ENCODE measurements at regions not wholly inside any gene's neighbourhood (a gene's known extent, or its start where the extent isn't known, plus 50 kb on each side); places are given as distances from the start of the nearest gene placed in this dataset.

DNA sequence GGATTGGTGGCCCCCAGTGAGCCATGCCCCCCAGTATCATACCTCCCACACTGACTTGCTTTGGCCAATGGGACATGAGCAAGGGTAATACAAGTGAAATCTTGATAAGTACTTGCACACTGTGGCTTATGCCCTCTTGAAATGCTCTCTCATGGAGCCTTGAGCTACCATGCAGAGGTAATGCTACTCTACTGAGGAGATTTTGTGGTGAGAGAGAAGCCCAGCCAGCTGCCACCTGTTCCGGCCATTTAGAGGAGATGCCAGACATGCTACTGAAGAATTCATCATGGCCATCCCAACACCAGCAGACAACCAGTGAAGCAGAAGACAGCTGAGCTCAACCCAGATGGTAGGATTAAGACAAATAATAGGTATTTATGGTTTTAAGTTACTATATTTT is 299.5 kb downstream of the MEF2C start:
- H3K36me3 ChIP-seq (ENCODE audit: control insufficient read depth, insufficient read depth, low read length) = no peaks in the 10 kb centered on the region
- no peak overlapping the region for H3K27ac ChIP-seq (ENCODE audit: insufficient read depth, low read length)
- H3K4me3 ChIP-seq (ENCODE audit: insufficient read depth, low read depth, low read length) = no peak overlapping the region
- ChIA-PET CTCF (no interaction called here), POLR2A (ENCODE audit: unreplicated experiment) (no interaction called here)
- H3K4me2 ChIP-seq (ENCODE audit: low read depth, low read length) = no peak overlapping the region
- BruUV-seq (replicated peaks) = no TSS peak
- H3K4ac ChIP-seq (ENCODE audit: low read depth, low read length) = no peak overlapping the region
- no peak overlapping the region for H4K5ac ChIP-seq (ENCODE audit: low read depth, low read length)
- no CpG with 5 or more reads among the region's 1 CpG for WGBS, 2 experiments (ENCODE audit: extremely low coverage in 2 of 2, insufficient read length in 1 of 2)
- H3K79me1 ChIP-seq (ENCODE audit: low read depth in 1 of 2, low read length in 2 of 2) = no peaks in the 10 kb centered on the region
- H4K8ac ChIP-seq (ENCODE audit: low read depth in 2 of 2, low read length in 2 of 2) = no peak overlapping the region
- H2AFZ ChIP-seq (replicated peaks; ENCODE audit: low read length, poor library complexity) = no peak overlapping the region
- DNase-seq (no peak), ATAC-seq (ENCODE audit: low read depth) (no peak)
- in situ Hi-C loops (cut with MboI; ENCODE audit: low sequenced_read_pairs) (no loop called here), intact Hi-C loops (cut with micrococcal nuclease) (no loop called here), dilution Hi-C loops (cut with HindIII; ENCODE audit: low sequenced_read_pairs, unreplicated experiment) (no loop called here)
- no peak overlapping the region for H2BK15ac ChIP-seq (ENCODE audit: low read depth, low read length)
- no peak overlapping the region for H4K91ac ChIP-seq (ENCODE audit: insufficient read depth, low read depth, low read length)
- H3K14ac ChIP-seq (replicated peaks; ENCODE audit: low read depth, low read length) = no peak overlapping the region
- no peaks in the 10 kb centered on the region for H3K9me1 ChIP-seq (ENCODE audit: insufficient read depth, low read length)
- no peak overlapping the region for H2BK5ac ChIP-seq (ENCODE audit: low read depth, low read length, poor library complexity, severe bottlenecking)
- no peak overlapping the region for H2BK120ac ChIP-seq (ENCODE audit: low read depth, low read length)
- no peak overlapping the region for H2BK20ac ChIP-seq (ENCODE audit: low read depth, low read length)
- no peaks in the 10 kb centered on the region for H3K27me3 ChIP-seq (ENCODE audit: control insufficient read depth, insufficient read depth, low read length)
- no peaks in the 10 kb centered on the region for H3K4me1 ChIP-seq (ENCODE audit: control insufficient read depth, insufficient read depth, low read length)
- TF ChIP-seq, protein P1, sequence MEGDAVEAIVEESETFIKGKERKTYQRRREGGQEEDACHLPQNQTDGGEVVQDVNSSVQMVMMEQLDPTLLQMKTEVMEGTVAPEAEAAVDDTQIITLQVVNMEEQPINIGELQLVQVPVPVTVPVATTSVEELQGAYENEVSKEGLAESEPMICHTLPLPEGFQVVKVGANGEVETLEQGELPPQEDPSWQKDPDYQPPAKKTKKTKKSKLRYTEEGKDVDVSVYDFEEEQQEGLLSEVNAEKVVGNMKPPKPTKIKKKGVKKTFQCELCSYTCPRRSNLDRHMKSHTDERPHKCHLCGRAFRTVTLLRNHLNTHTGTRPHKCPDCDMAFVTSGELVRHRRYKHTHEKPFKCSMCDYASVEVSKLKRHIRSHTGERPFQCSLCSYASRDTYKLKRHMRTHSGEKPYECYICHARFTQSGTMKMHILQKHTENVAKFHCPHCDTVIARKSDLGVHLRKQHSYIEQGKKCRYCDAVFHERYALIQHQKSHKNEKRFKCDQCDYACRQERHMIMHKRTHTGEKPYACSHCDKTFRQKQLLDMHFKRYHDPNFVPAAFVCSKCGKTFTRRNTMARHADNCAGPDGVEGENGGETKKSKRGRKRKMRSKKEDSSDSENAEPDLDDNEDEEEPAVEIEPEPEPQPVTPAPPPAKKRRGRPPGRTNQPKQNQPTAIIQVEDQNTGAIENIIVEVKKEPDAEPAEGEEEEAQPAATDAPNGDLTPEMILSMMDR (conservative IDR thresholded peaks at IDR 0.05; ENCODE audit: low read depth, low read length) = no peak
- TF ChIP-seq SMC3 (IDR thresholded peaks at IDR 0.05; ENCODE audit: low read depth, low read length) (no peak), MAFK (IDR thresholded peaks at IDR 0.05; ENCODE audit: low read depth, low read length) (no peak), RFX5 (IDR thresholded peaks at IDR 0.05; ENCODE audit: low read depth, low read length) (no peak), CHD1 (IDR thresholded peaks at IDR 0.05; ENCODE audit: low read depth, low read length) (no peak), CEBPB (IDR thresholded peaks at IDR 0.05; ENCODE audit: low read depth, low read length) (no peak), RCOR1 (IDR thresholded peaks at IDR 0.05; ENCODE audit: insufficient replicate concordance, low read length) (no peak), POLR2A (IDR thresholded peaks at IDR 0.05; ENCODE audit: low read depth, low read length) (no peak), NFE2L2 (IDR thresholded peaks at IDR 0.05; ENCODE audit: low read depth, low read length) (no peak), ELK1 (IDR thresholded peaks at IDR 0.05; ENCODE audit: borderline replicate concordance, low read depth, low read length) (no peak), MXI1 (IDR thresholded peaks at IDR 0.05; ENCODE audit: borderline replicate concordance, low read depth, low read length) (no peak), BHLHE40 (IDR thresholded peaks at IDR 0.05; ENCODE audit: low read depth, low read length) (no peak), MAZ (IDR thresholded peaks at IDR 0.05; ENCODE audit: borderline replicate concordance, low read depth, low read length) (no peak), FOS (IDR thresholded peaks at IDR 0.05; ENCODE audit: low read depth, low read length) (no peak), RAD21 (IDR thresholded peaks at IDR 0.05; ENCODE audit: low read length) (no peak)
- TF ChIP-seq, protein P2, sequence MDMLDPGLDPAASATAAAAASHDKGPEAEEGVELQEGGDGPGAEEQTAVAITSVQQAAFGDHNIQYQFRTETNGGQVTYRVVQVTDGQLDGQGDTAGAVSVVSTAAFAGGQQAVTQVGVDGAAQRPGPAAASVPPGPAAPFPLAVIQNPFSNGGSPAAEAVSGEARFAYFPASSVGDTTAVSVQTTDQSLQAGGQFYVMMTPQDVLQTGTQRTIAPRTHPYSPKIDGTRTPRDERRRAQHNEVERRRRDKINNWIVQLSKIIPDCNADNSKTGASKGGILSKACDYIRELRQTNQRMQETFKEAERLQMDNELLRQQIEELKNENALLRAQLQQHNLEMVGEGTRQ (IDR thresholded peaks at IDR 0.05; ENCODE audit: low read depth, low read length) = no peak
- no peaks in the 10 kb centered on the region for H4K20me1 ChIP-seq (ENCODE audit: insufficient read depth, low read length)
- H3K9me3 ChIP-seq (ENCODE audit: control insufficient read depth, insufficient read depth, low read length) = 0 out of 2 replicates have a peak, but pooled peaks cover 6% of the 10 kb centered on the region
- no peak overlapping the region for H2AK9ac ChIP-seq (replicated peaks; ENCODE audit: low read depth, low read length, poor library complexity)
- H3K56ac ChIP-seq (ENCODE audit: extremely low read depth, insufficient read depth, low read length) = no peak overlapping the region
- no peak overlapping the region for H3K9ac ChIP-seq (ENCODE audit: low read depth, low read length)
- no peak overlapping the region for H3K23ac ChIP-seq (ENCODE audit: low read depth, low read length)
- H3K18ac ChIP-seq (ENCODE audit: low read depth, low read length) = no peak overlapping the region
- H2AK5ac ChIP-seq (ENCODE audit: low read depth, low read length) = no peak overlapping the region

Data from IMR-90 (cell line).